ENCODE measurements at regions not wholly inside any gene's neighbourhood (a gene's known extent, or its start where the extent isn't known, plus 50 kb on each side); places are given as distances from the start of the nearest gene placed in this dataset.
A peak's percentile ranks its signal among the peaks of the same experiment; 100 is the strongest.

- H3K4me1 ChIP-seq, result no peaks in the 10 kb centered on the region
- no peaks in the 10 kb centered on the region for H3K9me3 ChIP-seq
- H3K36me3 ChIP-seq, result no peaks in the 10 kb centered on the region
- no peak overlapping the region for H3K4me3 ChIP-seq (ENCODE audit: low read depth, low read length)
- no peaks in the 10 kb centered on the region; the same call in 1 of the 2 replicates for H3K27me3 ChIP-seq
- DNase-seq, result no peak
- peak; percentile 50 for TF ChIP-seq CTCF (IDR thresholded peaks at IDR 0.05; ENCODE audit: low read depth, low read length)
These were observed 58.8 kb upstream of the AKR1E2 start for GRCh38 chr10:4767033-4767814.

- TF ChIP-seq CTCF (IDR thresholded peaks at IDR 0.05; ENCODE audit: low read depth, low read length), result no peak
- no peaks in the 10 kb centered on the region for H3K4me1 ChIP-seq
- no peaks in the 10 kb centered on the region for H3K36me3 ChIP-seq
- no peak overlapping the region for H3K4me3 ChIP-seq (ENCODE audit: low read depth, low read length)
- no peaks in the 10 kb centered on the region for H3K9me3 ChIP-seq
- no peaks in the 10 kb centered on the region; the same call in 1 of the 2 replicates for H3K27me3 ChIP-seq
- DNase-seq, result no peak
These were observed 59.6 kb upstream of the AKR1E2 start for GRCh38 chr10:4766454-4766853.

- Histone ChIP-seq H3K4me3 (ENCODE audit: low read depth, low read length) (no peak overlapping the region), H3K9me3 (no peaks in the 10 kb centered on the region), H3K36me3 (no peaks in the 10 kb centered on the region), H3K27me3 (no peaks in the 10 kb centered on the region; the same call in 1 of the 2 replicates), H3K4me1 (no peaks in the 10 kb centered on the region)
- no peak for TF ChIP-seq CTCF (IDR thresholded peaks at IDR 0.05; ENCODE audit: low read depth, low read length)
- DNase-seq, result no peak
These were observed 60.6 kb upstream of the AKR1E2 start for GRCh38 chr10:4765428-4765827.

- Histone ChIP-seq H3K4me3 (ENCODE audit: low read depth, low read length) (no peak overlapping the region), H3K9me3 (no peaks in the 10 kb centered on the region), H3K36me3 (no peaks in the 10 kb centered on the region), H3K4me1 (no peaks in the 10 kb centered on the region), H3K27me3 (no peaks in the 10 kb centered on the region; the same call in 1 of the 2 replicates)
- TF ChIP-seq CTCF (IDR thresholded peaks at IDR 0.05; ENCODE audit: low read depth, low read length), result no peak
- DNase-seq, result no peak
These were observed 62.0 kb upstream of the AKR1E2 start for GRCh38 chr10:4763960-4764428.

GRCh38 chr10:4763513-4763912 is 62.5 kb upstream of the AKR1E2 start:
- Histone ChIP-seq H3K27me3 (no peaks in the 10 kb centered on the region; the same call in 1 of the 2 replicates), H3K4me1 (no peaks in the 10 kb centered on the region), H3K36me3 (no peaks in the 10 kb centered on the region), H3K4me3 (ENCODE audit: low read depth, low read length) (no peak overlapping the region), H3K9me3 (no peaks in the 10 kb centered on the region)
- no peak for DNase-seq
- no peak for TF ChIP-seq CTCF (IDR thresholded peaks at IDR 0.05; ENCODE audit: low read depth, low read length)

GRCh38 chr10:4758256-4758655 is 67.8 kb upstream of the AKR1E2 start:
- no peaks in the 10 kb centered on the region for H3K36me3 ChIP-seq
- H3K4me3 ChIP-seq (ENCODE audit: low read depth, low read length), result no peak overlapping the region
- no peaks in the 10 kb centered on the region; the same call in 1 of the 2 replicates for H3K9me3 ChIP-seq
- H3K4me1 ChIP-seq, result no peaks in the 10 kb centered on the region
- no peak for TF ChIP-seq CTCF (IDR thresholded peaks at IDR 0.05; ENCODE audit: low read depth, low read length)
- no peaks in the 10 kb centered on the region for H3K27me3 ChIP-seq
- no peak for DNase-seq
